ENCODE measurements at regions not wholly inside any gene's neighbourhood (a gene's known extent, or its start where the extent isn't known, plus 50 kb on each side); places are given as distances from the start of the nearest gene placed in this dataset.

GRCh38 chr6:1118287-1118647 is 193.6 kb upstream of the FOXQ1 start:
- no peak for TF ChIP-seq CTCF (IDR thresholded peaks at IDR 0.05)
- TF ChIP-seq POLR2A (IDR thresholded peaks at IDR 0.05): no peak
- TF ChIP-seq EP300 (IDR thresholded peaks at IDR 0.05): no peak

Data from tibial nerve (tissue), 4 donors.